Mammary epithelial cell (primary cell): ENCODE measurements at regions not wholly inside any gene's neighbourhood (a gene's known extent, or its start where the extent isn't known, plus 50 kb on each side); places are given as distances from the start of the nearest gene placed in this dataset.

ENCODE experiments used
- CTCF ChIP-seq, 2 donors: IDR thresholded peaks in 1 of 2; conservative IDR thresholded peaks in 1 of 2; 2 replicates each; pipeline ENCODE4 v1.5.1; 2011 to 2012; ENCODE audit warnings: inconsistent platforms in 2 of 2, low read length in 2 of 2, mild to moderate bottlenecking in 2 of 2, control low read depth in 1 of 2, low read depth in 1 of 2; ENCODE audit not compliant: insufficient read depth in 1 of 2; ENCODE audit errors: extremely low read depth in 1 of 2
- EZH2 ChIP-seq: IDR thresholded peaks from 2 replicates; pipeline ENCODE4 v1.6.1; 2012; ENCODE audit warnings: low read length, inconsistent platforms, borderline replicate concordance

- no peak for TF ChIP-seq CTCF (conservative IDR thresholded peaks at IDR 0.05 in 1 of 2, IDR thresholded peaks at IDR 0.05 in 1 of 2; ENCODE audit: extremely low read depth in 1 of 2, insufficient read depth in 1 of 2, low read depth in 1 of 2, low read length in 2 of 2)
- no peak for TF ChIP-seq EZH2
These were observed 184.9 kb upstream of the DPT start for GRCh38 chr1:168913711-168914463.
